DMS 273 (cell line): ENCODE measurements at regions not wholly inside any gene's neighbourhood (a gene's known extent, or its start where the extent isn't known, plus 50 kb on each side); places are given as distances from the start of the nearest gene placed in this dataset.
A peak's percentile ranks its signal among the peaks of the same experiment; 100 is the strongest.
"Not testable (repeated sequence)": the region's sequence is repeated elsewhere in the genome, so short reads cannot be mapped to it uniquely, and the experiment has no call there.

ENCODE experiments used
- DNase-seq: peaks from one replicate; lab custom pipeline; 2025; ENCODE audit not compliant: unreplicated experiment; lab: John Stamatoyannopoulos, UW

DNA sequence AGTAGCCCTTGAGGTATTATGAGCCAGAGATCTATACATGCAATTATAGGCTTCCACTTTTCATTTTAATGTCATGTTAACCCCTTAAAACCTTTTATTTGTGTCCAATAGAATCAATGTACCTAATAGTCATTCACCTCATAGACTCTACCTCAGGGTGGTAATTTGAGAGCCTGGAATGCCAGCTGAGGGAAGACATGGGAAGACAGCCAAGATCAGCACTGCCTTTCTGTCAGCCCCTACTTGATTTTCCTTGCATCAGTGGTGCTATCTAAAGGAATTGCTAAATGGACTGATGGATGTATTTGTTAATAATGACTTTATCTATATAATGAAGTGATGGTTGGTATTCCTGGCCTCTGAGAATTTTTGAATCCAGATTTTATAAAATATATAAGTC lies 113.3 kb upstream of the GBE1 start:
- DNase-seq, result peak; percentile 24

DNA sequence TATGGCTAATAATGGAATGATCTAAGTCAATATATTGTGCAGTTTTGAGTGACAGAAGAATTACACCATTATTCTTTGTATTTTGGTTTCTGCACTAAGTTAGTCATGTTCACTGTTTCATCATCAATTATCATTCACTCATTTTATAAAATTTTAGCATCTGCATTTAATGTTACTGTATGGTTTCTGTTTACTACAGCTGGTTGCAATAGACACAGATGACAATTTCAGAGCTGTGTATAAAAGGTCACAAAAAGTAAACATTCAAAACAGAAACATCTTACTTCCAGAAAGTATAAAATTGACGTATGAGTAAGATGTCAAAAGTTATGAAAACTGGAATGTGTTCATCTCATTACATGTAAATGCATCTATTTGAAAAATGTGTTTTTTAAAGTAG lies 111.1 kb upstream of the GBE1 start:
- DNase-seq, result no peak

DNA sequence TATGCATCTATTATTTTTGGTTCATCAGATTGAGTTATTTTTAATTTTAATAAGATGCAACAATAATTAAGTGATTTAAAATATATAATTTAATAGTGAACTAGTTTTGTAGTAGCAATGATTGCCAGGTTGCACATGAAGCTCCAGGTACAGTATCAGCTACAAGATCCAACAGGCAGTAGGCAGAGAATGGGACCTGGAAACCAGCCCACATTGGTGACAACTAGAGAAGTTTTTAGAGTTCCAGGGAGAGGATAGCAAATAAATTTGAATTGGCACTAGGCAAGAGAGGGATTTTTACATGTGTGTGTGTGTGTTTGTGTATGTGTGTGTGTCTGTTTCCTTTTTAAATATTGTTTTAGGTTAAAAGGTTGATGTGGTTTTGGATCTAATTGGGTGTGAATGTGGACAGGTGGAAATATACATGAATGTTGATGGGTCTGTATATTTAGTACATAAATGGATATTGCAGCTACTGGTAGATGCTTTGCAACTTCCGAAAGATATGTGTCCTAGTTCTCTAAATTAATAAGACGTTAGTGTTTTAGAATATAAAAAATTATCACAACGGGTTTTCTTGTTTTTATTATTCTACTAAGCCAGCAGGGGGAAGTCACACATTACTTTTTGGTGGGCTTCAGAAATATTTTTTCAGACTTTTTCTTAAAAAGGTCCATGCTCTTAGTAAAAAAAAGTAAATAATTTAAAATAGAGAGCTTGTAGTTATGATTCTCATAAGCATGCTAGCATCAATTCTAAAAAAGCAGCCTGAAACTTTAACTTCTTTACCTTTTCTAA lies 110.1 kb upstream of the GBE1 start:
- DNase-seq, result peak; percentile 24

DNA sequence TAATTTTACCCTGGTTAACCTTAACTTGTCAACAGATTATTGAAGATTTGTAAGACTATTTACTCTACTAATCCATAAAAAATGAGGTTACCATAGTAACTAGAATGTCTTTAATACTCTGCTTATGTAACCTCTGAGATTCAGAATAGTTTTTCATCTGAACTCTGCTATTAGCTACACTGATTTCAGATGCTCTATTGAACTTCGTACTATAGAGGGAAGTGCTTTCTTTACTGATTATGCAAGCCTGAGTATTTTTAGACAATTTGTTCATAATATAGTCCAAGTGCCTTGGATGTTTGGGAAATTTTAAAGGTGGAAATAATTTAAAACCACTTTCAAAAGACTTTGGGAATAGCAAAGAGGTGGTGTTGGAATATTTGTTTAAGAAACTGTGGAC lies 107.9 kb upstream of the GBE1 start:
- no peak for DNase-seq

DNA sequence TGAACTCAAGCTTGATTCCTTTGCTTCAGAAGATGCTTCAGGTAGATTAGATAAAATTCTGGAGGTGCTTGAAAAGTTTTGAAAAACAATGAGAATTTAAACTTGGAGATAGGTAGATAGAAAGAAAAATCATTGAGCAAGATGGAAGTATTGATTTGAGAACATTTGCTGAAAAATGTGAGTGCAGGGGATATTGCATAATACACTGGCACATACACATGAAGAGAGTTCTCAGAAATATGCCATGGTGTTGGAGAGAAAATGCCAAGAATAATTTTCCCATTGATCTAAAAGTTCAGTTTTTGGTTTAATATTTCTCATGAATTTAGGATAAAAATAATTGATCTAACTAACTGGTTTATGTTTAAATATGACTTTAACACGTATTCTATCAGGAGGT lies 107.2 kb upstream of the GBE1 start:
- no peak for DNase-seq

DNA sequence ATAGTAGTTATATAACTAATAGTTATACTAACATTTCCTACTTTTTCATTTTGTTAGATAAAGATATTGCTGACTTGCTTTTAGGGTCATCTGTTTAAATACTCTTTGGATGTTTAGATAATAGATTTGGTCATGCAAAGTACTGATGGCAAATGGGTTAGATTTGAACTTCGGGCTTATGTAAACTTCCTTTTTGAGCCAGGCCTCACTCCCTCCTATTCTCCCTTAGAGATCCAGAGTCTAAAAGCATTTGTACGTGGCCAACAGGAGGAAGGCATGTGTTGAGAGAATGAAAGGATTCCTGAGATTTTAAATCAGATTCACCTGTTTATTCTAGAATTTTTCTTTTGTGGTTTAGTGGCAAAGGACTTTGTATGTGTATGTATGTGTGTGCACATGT lies 106.4 kb upstream of the GBE1 start:
- no peak for DNase-seq

DNA sequence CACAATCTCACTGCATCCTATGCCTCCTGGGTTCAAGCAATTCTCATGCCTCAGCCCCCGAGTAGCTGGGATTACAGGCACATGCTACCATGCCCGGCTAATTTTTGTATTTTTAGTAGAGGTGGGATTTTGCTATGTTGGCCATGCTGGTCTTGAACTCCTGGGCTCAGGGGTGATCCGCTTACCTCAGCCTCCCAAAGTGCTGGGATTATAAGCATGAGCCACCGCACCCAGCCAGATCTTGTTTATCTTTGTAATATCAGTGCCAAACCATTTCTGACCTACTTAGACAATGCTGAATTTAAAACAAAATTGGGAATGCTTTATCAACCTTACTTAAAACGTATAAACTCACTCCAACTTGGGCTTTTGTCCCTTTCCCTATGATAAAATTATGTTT lies 103.7 kb upstream of the GBE1 start:
- not testable (repeated sequence) for DNase-seq

DNA sequence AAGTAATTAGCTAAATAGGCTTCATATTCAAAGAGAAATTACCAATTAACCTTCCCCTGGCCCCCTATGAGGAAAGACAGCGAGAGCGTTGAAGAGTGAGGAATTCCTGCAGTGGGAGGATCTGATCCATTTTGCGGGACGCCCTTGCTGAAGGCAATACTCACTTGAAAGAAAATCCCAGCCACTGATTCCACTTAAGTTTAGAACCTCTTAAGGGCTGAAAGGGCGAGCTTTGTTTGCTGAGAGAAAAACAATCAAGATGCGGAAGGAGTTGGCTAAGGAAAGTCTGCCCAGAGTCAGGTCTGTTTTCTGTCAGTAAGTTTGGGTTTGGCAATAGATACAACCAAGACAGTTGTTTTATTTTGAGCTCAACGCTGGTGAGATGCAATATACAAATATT lies 102.8 kb upstream of the GBE1 start:
- DNase-seq, result no peak

DNA sequence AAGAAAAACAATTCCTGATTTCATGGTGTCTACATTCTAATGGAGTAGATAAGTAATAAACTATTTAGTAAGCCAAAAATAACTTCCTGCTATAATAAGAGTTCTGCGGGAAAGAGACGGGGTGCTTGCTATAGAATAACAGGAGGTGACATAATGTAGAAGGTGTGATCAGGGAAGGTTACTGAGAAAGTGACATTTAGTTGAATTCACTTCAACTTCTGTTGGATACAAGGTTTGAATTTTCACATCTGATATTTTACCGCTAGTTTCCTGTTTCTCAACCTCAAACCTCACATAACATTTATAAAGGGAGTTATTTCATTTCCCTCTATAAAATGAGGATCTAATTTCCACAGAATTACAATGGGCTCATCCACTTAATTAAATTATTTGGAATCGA lies 102.3 kb upstream of the GBE1 start:
- no peak for DNase-seq

DNA sequence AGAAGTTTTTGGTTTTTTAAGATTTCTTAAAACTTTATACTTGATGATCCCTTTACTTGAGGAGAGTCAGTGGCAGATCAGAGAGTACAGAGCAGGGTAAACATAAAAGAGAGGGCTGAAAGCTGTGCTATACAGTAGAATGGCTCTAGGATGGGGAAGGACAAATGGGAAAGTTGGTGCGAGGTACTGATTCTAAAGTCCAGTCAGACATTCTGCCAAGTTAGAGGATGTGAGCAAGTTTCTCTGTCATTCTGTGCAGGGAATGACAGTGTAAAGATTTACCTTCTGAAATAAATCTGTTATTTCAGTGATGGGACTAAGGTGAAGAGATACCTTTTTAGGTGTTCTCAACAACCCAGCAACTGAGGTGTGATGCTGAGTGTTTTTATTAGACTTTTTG lies 100.1 kb upstream of the GBE1 start:
- no peak for DNase-seq

DNA sequence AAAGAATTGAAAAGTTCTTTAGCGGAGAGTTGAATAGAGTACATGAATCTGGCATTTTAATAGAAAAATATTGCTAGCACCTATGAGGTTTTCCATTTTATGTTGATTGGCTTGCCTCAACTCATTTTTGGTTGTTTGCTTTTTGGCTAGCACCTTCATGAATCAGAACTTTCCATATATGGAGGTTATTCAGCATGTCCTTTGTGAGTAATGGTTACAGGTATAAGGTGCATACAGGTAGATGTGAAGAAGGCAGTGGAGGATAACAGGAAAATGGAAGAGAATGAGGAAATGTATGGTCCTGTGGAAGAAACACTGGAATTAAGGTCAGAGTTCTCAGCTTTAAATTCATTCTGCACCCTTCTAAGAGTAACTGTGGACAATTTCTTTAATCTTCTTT lies 98.1 kb upstream of the GBE1 start:
- DNase-seq, result no peak

DNA sequence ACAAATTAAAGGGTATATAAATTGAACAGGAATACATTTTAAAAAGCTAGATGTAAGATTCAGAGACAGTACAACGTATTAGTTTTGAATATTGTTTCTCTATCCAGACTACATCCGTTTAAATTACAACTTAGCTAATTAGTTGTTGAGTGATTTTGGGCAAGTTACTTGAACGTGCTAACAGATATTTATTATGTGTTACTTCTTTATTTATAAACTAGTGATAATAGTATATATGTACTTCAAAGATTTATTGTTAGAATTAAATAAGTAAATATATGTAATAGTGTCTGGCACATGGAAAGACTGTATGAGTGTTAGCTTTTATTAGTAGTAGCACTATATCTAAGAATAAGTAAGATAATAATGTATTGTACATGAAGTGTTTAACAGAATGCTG lies 92.0 kb upstream of the GBE1 start:
- DNase-seq, result no peak

DNA sequence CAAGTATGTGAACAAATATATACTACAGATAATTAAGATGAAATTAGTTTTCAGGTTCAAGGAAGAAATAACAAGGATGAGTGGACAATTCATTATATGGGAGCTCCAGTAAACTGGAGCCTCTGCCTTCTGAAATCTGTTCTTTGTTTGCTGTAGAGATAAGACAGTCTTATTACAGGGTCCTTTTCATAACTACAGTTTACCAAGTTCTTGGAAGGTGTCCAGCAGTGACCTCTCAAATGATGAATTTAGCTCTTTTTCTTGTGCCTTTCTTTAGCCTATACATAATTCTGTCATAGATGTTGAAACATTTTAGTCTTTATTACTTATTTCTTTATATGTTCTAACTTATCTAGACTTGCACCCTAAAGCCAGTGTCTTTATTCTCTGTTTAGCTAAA lies 89.7 kb upstream of the GBE1 start:
- no peak for DNase-seq

DNA sequence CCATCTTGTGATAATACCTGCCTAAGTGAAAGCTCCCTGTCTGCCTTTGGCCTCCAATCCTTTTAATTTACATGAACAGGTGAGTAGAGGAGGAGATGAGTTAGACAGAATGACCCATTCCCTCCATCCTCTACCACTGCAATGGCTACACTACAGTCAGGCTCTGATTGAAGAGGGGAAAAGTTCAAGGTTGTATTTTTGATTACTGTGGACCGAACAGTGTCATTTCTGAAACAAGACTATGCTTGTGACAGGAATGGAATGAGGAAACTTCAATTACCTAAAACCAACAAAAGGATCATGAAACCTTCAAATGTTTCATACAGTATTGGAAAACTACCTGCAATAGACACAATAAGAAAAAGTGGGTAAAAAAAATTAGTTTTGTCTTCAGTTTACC lies 85.5 kb upstream of the GBE1 start:
- DNase-seq, result no peak

DNA sequence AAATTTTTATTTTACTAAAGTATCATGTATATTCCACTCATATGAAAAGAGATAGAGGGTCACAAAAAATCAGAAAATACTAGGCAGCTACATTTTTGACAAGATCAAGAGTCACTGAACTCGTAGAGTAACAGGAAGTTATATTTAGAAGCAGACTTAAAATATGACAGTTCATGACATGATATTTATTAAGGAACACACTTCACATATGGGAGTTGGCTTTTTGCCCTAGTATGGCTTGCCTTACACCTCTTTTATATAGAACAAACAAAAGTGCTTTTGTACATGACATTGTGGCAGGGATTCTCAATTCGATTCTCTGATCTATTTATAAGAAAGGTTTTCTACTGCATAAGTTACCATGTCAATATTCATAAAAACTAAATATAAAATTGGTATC lies 80.1 kb upstream of the GBE1 start:
- no peak for DNase-seq

DNA sequence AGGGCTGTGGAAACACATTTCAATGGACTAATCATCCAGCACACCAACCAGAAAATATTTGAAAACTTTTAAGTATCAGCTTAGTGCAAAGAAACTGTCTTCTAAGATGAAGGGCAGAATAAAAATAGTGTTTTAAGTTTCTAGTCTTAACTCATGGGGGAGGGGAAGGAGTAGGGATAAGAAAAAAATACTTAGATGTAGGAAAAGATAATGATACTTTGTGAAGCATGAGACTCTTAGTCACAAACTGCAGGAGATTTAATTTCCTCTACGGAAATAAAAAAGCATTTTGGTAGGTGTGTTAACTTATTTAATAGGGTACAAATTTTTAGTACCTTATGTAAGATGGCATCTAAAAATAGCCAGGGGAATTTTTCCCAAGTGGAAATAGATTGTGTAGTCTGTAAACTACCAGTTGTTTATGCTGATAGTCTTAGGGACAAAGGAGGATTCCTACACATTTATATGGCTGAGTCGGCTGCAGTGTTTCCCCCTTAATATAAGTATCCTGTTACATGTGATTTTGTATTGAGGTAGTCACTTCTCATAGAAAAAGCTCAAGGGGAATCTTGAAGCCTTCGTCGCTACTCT lies 78.2 kb upstream of the GBE1 start:
- DNase-seq, result no peak

DNA sequence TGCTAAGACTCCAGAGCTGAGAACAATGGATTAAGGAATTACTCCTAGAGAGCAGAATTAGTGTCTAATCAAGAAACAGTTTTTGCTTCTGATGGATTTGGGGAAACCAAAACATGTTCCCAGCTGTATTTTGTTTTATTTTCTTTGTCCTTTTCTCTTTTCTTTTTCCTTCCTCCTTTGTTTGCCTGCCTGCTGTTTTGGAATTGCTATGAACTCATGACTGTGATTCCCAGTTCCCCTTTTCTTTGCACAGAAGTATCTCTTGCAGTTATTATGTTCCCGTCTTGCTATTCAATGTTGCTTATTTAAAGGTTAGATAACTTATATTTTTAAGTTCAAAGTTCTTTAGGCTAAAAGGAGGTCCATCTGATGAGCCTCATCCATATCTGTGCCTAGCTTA lies 77.0 kb upstream of the GBE1 start:
- DNase-seq, result no peak

DNA sequence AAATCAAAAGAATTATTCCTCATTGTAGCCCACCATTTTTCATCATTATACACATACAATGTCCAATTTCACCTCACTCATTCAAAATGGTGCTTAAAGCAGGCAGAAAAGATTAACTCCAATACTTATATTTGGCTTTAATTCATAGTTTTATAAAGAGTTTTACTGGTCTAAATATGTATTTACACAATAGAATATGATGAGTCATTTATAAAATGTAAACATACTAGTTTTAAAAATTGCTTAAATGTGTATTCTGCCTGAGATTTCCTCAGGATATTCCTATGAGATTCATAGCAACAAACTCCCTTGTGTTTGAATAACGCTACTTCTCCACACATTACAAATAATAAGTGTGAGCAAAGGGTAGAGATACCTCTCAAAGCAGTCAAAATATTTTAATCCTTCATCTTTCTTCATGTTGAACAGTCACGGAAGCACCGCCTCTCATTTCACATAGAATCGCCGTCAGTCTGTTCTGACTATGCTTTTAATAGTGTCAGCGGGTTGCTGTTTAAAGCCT lies 75.7 kb upstream of the GBE1 start:
- no peak for DNase-seq

DNA sequence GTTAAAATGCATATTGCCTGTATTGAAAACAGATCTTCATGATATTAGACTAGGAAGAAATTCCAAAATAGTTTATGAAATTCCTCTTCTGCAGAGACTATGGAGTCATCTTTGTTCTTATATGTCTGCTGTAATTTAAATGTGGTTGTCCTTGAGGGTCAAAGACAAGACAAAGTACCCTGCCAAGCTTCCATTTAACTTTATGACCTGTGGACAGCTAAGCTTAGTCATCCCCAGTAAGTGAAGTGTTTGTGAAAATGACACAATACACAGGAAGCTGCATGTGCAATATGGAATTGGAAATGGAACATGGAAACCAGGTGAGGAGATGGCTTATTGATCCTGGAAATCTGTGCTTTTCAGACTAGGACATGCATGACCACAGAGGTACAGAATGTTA lies 68.5 kb upstream of the GBE1 start:
- DNase-seq, result no peak

DNA sequence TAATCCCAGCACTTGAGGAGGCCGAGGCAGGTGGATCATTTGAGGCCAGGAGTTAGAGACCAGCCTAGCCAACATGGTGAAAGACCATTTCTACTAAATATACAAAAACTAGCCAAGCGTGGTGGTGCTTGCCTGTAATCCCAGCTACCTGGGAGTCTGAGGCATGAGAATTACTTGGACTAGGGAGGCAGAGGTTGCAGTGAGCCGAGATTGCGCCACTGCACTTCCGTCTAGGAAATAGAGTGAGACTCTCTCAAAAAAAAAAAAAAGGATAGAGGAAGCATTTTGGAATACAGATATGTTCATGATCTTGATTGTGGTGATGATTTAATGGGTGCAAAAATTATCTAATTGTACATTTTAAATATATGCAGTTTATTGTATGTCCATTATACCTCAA lies 67.8 kb upstream of the GBE1 start:
- not testable (repeated sequence) for DNase-seq

DNA sequence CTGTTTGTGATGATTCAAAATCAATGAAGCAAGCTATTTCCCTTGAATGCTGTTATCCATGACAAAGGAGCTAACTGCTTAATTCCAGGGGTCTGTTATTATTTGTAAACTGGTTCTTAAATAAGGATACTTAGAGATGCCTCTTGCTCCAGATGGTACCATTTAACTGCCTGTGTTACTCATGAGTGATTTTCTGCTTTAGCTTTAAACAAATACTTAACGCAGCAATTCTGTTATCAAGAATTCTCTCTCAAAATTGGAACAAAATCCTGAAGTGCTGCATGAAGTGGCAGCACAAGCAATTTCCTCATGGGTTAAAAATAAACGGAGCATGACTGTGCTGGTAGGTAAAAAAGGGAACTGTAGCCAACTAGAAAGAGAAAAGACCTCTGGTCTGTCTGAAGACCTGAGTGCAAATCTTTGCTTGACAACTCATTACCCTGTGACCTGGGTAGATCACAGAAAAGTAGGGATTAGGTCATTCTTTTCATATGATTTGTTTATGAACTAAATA lies 62.5 kb upstream of the GBE1 start:
- DNase-seq, result no peak

DNA sequence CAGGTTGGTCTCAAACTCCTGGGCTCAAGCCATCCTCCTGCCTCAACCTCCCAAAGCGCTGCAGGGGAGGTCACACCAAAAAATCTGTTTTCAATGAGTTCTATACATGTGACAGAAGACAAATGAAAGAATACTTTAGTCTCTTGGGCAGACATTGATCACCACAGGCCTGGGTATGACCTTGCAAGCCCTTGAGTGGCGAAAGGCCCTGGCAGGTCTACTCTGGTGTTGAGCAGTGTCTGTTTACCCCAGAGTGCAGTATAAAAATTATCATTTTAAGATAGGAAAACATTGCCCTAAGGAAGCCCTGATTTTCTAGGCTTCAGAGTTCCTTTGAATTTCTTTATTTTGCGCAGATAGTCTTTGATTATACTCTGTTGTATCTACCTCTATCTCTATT lies 61.6 kb upstream of the GBE1 start:
- no peak for DNase-seq
